Right lobe of liver (tissue), 4 donors: ENCODE measurements at regions not wholly inside any gene's neighbourhood (a gene's known extent, or its start where the extent isn't known, plus 50 kb on each side); places are given as distances from the start of the nearest gene placed in this dataset.

Source experiments
- POLR2A ChIP-seq: fragments of 450-650 bp; IDR thresholded peaks from one replicate; pipeline ENCODE4 v1.6.1; 2017; ENCODE audit warnings: antibody characterized with exemption, mild to moderate bottlenecking
- TF ChIP-seq, protein P1 (sequence below), 4 donors: fragments of 200-600 bp in 3 of 4; fragments of 450-650 bp in 1 of 4; IDR thresholded peaks; one replicate each; pipeline versions ENCODE4 v1.5.1 to v1.8.0; 2016 to 2022; ENCODE audit warnings: antibody characterized with exemption in 4 of 4, mild to moderate bottlenecking in 2 of 4
- donor health status: DM: no; HTN: no; CAD: no.
- donor health status: DM: no; HTN: no; CAD: no.
- donor health status: DM: no; HTN: yes; CAD: no.

DNA sequence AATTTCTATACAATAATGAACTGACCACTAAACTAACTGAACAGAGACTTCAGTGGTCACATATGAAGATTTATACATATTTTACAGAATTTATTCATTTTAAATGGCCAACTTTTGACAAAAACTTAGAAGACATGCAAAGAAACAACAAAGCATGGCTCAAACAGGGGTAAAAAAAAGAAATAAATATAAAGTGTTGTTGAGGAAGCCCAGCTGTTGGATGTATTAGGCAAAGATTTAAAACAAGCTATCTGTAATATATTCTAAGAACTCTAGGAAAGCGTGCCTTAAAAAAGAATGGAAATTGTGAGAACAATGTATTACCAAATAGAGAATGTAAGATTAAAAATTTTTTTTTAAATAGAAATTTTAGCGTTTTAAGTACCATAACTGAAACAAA is 210.9 kb upstream of the HTR2C start:
- TF ChIP-seq, protein P1, sequence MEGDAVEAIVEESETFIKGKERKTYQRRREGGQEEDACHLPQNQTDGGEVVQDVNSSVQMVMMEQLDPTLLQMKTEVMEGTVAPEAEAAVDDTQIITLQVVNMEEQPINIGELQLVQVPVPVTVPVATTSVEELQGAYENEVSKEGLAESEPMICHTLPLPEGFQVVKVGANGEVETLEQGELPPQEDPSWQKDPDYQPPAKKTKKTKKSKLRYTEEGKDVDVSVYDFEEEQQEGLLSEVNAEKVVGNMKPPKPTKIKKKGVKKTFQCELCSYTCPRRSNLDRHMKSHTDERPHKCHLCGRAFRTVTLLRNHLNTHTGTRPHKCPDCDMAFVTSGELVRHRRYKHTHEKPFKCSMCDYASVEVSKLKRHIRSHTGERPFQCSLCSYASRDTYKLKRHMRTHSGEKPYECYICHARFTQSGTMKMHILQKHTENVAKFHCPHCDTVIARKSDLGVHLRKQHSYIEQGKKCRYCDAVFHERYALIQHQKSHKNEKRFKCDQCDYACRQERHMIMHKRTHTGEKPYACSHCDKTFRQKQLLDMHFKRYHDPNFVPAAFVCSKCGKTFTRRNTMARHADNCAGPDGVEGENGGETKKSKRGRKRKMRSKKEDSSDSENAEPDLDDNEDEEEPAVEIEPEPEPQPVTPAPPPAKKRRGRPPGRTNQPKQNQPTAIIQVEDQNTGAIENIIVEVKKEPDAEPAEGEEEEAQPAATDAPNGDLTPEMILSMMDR (IDR thresholded peaks at IDR 0.05) = no peak
- no peak for TF ChIP-seq POLR2A
